HG02763 (cell line): ENCODE measurements at regions not wholly inside any gene's neighbourhood (a gene's known extent, or its start where the extent isn't known, plus 50 kb on each side); places are given as distances from the start of the nearest gene placed in this dataset.

Experiments
- ATAC-seq: cut with Tn5 transposase; IDR thresholded peaks from one replicate; pipeline ENCODE4 v1.9.1; 2021; ENCODE audit warnings: mild to moderate bottlenecking, moderate library complexity; ENCODE audit not compliant: unreplicated experiment

DNA sequence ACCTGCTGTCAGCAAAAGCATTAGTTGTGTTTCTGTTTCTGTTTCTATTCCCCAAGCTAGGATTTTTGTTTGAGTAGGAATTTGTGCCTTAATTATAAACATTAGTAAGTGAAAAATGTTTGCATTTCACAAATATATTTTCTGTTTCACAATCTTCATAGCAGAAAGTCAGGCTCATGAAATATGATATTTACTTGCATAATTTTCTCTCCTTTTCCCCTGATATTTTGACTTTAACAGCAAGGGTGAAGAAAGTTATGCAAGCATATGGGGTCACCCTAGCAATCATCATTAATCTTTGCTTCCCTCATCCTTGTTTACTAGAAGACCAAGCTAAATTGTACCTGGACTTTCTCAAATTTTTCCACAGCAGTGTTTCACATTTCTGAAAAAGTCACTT is 140.3 kb upstream of the SEMA6D start:
- ATAC-seq, result no peak

- no peak for ATAC-seq
These were observed 139.8 kb upstream of the SEMA6D start for GRCh38 chr15:47577461-47577860.

GRCh38 chr15:47582233-47582632 is 135.1 kb upstream of the SEMA6D start:
- ATAC-seq, result no peak

DNA sequence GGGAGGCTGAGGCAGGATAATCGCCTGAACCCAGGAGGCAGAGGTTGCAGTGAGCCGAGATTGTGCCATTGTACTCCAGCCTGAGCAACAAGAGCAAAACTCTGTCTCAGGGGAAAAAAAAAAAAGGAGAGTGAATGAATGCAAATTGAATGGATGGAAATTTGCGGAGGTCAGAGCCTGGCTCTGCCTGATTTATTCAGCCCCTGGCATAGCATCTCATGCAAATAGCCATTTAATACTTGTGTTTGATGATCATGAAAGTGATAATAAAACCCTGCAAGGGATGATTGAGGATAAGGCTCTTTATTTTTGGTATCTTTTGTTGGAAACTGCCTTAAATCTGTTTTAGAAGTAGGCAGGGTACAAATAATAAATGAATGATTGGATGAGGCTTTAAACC is 133.0 kb upstream of the SEMA6D start:
- ATAC-seq, result no peak

DNA sequence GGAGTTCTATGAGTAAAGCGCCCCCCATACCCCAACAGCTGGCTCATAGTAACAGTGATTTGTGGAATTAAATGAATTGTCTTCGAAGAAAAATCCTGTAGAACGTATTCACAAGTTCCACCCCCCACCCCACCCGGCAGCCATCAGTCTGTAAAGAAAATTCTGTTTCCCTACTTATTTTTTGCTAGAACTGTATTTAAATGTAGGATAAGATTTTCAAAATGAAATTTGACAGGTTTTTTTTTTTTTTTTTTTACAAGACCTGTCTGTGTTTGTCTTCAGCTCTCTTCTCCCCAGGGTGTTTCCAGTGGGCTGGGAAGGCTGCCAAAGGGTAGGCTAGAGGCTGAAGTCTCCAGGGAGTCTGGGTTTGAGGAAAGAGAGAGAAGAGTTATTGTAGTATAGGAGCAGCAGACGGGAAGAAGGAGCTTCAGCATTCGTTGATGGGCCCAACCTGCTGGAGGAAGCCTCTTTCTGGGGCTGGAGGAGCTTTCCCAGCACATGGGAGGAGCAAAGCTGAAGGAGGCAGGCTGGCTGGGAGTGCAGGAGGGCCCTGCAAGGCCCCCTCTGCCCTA is 130.6 kb upstream of the SEMA6D start:
- ATAC-seq, result no peak

DNA sequence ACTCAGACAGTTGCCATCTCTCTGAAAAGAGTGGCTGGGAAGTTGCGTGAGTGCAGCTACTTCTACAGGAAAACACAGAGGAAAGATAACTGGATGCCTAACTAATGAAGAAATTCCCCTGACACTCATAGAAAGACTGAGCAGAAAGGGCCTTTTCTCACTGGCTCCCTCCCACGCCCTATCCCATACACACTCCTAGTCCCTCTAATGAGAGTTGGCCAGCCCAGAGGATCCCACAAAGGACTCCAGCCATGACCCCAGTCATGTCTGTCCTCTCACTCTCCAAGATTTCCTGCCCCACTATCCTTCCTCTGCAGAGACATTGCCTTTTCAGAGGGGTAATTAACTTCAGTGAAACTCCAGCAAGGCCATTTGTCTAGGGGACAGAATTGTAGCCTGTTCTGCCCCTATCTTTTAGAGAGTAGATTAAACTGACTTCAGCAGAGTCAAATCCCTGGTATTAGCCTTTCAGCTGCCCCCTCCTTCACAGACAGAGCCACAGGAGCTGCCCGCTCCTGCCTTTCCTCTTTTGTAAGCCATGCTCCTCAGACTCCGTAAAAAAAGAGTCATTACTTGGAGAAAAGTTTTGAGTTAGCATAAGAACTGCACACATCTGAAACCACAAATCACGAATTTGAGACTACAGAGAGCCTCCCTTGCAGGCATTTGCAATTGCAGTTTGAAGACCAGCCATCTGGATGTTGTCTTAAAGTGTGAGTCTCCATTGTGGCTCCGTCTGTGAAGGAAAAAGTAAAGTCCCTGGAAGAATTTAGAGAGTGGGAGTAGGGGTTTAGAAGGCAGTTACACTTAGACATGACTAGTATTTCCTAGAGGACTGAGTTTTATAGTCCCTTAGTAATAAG is 129.1 kb upstream of the SEMA6D start:
- ATAC-seq, result no peak

DNA sequence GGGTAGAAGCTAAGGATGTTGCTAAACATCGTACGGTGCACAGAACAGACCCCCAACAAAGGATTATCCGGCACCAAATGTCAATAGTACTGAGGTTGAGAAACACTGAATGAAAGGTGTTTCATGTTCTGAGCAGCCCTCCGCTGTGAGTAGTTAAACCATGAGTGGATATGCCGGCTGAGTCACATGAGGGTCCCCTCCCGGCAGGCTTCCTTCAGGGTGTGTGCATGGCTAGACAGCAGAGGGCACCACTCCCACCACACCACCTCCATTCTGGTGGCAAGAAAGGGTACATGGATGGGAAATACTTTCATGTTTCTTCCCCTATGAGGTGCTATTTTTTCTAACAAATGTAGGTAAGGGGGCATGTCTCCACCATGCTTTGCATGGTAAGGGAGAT is 128.3 kb upstream of the SEMA6D start:
- no peak for ATAC-seq

GRCh38 chr15:47598996-47599395 is 118.3 kb upstream of the SEMA6D start:
- ATAC-seq, result no peak

DNA sequence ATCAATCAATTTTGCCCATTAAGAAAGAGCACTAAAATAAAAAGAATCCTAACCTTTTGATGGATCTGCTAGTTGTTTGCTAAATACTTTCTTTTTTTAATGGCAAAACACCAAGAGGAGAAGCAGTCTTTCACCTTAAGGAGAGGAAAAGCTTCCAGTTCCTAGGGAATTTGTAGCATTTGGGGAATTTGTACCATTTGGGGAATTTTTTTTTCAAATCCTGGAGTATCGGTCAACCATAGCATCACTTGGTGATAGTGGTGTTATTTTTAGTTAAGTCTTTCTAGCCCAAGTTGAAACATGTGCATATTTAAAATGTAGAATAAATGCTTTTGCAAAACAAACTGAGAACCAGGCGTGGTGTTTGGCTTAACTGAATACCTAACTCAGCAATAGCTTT is 117.5 kb upstream of the SEMA6D start:
- ATAC-seq, result no peak

DNA sequence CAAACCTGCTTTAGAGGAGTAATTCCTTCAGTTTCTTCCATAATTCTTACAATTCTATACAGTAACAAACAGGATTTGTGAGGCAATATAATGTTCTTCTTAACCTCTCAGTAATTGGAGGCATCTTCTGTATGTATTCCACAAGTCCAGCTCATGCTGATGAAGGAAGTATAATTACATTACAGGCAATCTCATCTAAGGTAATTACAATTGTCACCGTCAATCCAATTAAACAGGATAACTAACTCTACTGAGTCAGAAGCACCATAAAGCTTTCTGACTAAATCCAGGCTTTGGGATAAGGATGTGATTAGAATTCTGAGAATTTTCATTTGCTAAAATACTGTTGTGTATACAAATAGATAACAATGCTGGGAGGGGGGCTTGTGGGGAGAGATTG is 115.2 kb upstream of the SEMA6D start:
- ATAC-seq, result no peak

DNA sequence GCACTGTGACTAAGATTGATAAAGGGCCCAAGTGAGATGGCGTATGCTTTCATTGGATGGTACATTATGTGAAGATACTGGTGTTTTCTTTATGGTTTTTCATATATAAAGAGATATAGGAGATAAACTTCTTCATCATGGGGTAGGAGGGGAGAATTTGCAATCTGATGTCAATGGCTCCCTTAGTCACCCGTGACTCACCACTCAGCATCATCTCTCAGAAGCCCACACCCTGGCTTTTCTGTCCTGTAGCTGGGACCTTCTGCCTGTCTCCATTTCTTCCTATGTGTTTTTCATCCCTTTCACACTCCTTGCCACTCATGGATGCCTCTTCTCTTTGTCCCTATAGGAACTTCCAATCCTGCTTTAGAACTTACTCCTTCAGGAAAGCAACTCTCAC is 114.3 kb upstream of the SEMA6D start:
- ATAC-seq, result no peak

- ATAC-seq, result no peak
These were observed 109.6 kb upstream of the SEMA6D start for GRCh38 chr15:47607695-47608094.

GRCh38 chr15:47609693-47610092 is 107.6 kb upstream of the SEMA6D start:
- no peak for ATAC-seq

DNA sequence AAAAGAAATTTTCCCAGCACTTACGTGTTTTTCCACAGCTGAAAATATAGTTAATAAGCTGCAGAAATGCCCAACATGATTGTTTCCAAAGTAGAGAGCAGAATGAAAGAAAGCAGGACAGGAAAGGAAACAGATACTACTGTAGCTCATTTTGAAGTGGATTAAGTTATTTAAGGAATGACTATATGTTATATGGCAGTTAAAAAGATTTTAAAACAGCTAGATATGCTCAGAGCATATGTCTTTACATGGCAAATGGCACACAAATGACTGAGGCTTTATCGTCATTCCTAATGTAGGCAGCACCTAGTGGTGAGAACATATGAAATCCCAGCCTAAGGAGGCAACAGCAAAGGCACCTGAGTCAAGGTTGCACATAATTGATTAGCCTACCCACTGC is 106.6 kb upstream of the SEMA6D start:
- no peak for ATAC-seq

DNA sequence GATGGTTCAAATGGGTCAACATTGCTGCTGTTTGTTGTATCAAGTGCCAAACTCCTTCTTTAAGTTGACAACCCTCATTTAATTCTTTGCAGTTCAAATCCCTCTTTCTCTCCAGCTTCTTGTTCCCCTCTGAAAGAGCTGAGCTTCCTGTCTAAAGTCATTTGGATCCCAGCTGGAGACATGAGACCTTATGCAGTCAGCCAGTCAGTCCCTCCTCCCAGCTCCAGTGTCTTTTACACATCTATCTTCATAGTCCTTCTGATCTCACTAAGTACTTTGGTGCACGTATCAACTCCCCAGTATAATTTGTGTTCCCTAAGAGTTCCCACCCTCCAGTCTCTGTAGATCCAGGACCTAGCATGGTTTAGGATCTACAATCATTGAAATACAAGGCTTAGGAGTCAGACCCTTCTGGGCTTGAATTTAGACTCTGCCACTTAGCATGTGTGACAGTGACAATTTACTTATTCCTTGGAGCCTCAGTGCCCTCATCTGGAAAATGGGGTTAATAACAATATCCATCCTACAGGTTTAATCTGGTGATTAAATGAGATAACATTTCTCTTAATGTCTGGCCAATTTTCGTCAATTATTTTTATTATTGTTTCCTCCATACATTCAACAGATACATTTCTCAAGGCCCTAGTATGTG is 102.8 kb upstream of the SEMA6D start:
- ATAC-seq, result no peak

DNA sequence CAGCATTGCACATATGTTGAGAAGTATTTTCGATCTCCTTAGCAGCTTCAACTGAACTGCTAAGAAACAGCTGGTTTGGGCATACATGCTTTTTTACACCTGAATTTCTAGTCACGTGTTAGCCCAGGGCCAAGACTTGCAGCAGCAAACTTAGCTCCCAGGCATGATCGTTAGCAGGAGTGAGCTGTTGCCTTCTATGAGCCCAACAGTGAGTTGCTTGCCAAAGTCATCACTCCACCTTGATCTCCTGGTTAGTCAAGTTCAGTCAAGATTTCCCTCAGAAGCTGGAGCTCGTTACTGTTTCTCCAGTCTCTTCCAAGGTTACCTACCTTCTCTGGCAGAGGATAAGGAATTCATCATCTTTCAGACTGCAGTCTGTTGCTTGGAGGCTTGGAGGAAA is 100.4 kb upstream of the SEMA6D start:
- ATAC-seq, result no peak

DNA sequence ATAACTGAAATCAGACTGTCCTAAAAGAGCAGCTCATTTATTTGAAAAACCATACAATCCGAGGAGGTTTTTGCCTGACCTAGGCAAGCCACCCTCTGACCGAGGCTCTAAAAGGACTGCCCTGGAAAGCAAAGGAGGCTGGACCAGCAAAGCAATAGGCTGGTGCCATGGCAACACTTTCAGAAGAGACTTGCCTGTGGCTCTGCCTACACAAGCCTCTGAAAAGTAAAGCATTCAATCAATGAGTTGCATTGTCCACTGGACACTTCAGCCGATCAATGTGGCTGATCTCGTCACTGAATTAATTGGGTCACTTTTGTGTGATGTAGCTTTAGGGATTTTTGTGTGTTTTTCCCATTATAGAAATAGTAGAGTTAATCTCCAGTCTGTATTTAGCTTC is 99.1 kb upstream of the SEMA6D start:
- no peak for ATAC-seq

GRCh38 chr15:47620960-47621681 is 96.2 kb upstream of the SEMA6D start:
- ATAC-seq, result no peak

- no peak for ATAC-seq
These were observed 95.2 kb upstream of the SEMA6D start for GRCh38 chr15:47622055-47622454.

DNA sequence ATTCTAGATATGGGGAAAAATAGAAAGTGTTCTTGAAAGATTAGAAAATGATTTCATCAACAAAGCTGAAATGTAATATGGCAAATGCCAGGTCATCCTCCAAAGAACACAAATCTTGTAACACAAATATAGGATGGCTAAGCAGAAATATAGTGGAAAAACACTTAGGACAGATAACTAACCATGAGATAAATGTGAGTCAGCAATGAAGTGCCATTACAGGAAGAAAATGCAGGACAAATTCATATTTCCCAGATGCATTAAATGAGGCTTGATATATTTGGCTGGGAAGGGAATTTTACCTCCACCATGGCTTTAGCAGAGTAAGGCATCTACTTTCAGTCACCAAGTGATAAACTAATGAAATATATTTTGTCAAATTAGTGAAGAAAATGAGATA is 92.8 kb upstream of the SEMA6D start:
- no peak for ATAC-seq

GRCh38 chr15:47639042-47639441 is 78.3 kb upstream of the SEMA6D start:
- ATAC-seq, result no peak

DNA sequence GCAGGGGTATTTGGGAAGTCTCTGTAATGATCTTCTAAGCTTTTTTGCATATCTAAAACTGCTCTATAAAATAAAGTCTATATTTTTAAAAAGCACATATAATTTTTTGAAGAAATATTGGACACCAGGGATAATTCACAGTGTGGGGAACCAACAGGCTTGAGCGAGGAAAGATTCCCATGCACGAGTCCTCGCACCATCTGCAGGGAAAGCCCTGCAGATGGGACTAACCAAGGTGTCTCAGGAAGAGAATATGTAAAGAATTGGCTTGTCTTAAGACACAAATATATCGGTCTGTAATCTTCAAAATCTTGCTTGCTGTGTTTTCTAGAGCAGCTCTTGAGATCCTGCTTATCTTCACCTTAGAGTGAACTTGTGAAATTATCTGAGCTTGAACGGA is 77.2 kb upstream of the SEMA6D start:
- ATAC-seq, result no peak
